Spinal cord (tissue), 9 donors: ENCODE measurements at regions not wholly inside any gene's neighbourhood (a gene's known extent, or its start where the extent isn't known, plus 50 kb on each side); places are given as distances from the start of the nearest gene placed in this dataset.
"Not testable (repeated sequence)": the region's sequence is repeated elsewhere in the genome, so short reads cannot be mapped to it uniquely, and the experiment has no call there.

ENCODE experiments used
- DNase-seq, 6 donors: peaks; one replicate each; pipeline versions ENCODE4 v3.0.0 to v3.0.0-alpha.2; 2013 to 2015; ENCODE audit warnings: low spot score in 6 of 6, low read depth in 4 of 6
- H3K27ac ChIP-seq: one replicate; pipeline ENCODE4 v1.5.1; 2013; ENCODE audit warnings: low read depth, low read length, control low read depth
- H3K27me3 ChIP-seq: one replicate; pipeline ENCODE4 v1.6.1; 2013; ENCODE audit warnings: low read length; ENCODE audit not compliant: control insufficient read depth, insufficient read depth
- H3K36me3 ChIP-seq: one replicate; pipeline ENCODE4 v1.6.1; 2013; ENCODE audit warnings: low read length; ENCODE audit not compliant: control insufficient read depth, insufficient read depth
- H3K4me1 ChIP-seq: one replicate; pipeline ENCODE4 v1.6.1; 2013; ENCODE audit warnings: low read length; ENCODE audit not compliant: control insufficient read depth, insufficient read depth
- H3K4me3 ChIP-seq: one replicate; pipeline ENCODE4 v1.5.1; 2013; ENCODE audit warnings: low read depth, low read length, control low read depth
- H3K9me3 ChIP-seq: one replicate; pipeline ENCODE4 v1.6.1; 2013; ENCODE audit warnings: low read length; ENCODE audit not compliant: control insufficient read depth, insufficient read depth
- WGBS: methylation state at CpG from one replicate; pipeline ENCODE4 v1.1.5; 2013; ENCODE audit warnings: missing lambda C conversion rate; ENCODE audit not compliant: insufficient coverage; 5-methylcytosine and 5-hydroxymethylcytosine counted together
- donor health status: healthy.

DNA sequence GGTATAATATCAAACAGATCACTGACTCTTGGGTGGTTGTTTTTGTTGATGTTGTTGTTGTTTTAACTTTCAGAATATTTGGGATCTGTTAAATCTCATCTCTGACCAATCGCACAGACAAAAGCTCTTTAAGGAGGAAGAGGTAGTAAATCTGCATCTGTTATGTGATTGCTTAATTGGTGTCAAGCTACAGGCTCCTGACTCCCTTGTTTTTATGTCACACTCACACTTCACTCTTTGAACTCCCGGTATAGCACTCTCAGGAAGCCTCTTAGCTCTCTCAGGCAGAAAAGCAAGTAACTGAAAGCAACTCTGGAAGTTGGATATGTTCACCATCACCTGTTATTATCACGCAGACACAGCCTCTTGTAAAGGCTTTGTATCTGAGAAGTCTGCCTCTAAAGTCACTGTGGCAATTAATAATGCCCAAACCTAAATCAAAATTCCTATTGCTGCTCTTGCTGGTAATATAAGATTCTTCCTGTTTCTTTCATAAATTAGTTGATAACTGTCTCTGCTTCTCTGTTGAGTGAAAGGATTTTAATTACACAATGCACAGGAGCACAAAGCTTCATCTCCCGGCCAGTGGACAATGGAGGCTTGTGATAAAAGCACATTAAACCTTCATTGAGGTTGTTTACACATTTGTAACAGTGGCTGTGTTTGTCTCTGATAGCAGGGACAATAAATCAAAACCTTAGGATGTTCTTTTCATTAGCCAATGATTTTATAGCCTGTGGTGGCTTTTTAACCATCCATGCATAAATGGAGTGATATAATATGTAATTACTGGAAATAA is 576.7 kb downstream of the MFSD1 start:
- H3K9me3 ChIP-seq: no peaks in the 10 kb centered on the region
- no peaks in the 10 kb centered on the region for H3K27me3 ChIP-seq
- H3K36me3 ChIP-seq: no peaks in the 10 kb centered on the region
- H3K4me3 ChIP-seq: no peak overlapping the region
- no peak overlapping the region for H3K27ac ChIP-seq
- no peaks in the 10 kb centered on the region for H3K4me1 ChIP-seq
- peak in 1 of 6 donors; percentile 27 for DNase-seq
- WGBS: 40% methylated on average over 1 of the region's 4 CpGs

DNA sequence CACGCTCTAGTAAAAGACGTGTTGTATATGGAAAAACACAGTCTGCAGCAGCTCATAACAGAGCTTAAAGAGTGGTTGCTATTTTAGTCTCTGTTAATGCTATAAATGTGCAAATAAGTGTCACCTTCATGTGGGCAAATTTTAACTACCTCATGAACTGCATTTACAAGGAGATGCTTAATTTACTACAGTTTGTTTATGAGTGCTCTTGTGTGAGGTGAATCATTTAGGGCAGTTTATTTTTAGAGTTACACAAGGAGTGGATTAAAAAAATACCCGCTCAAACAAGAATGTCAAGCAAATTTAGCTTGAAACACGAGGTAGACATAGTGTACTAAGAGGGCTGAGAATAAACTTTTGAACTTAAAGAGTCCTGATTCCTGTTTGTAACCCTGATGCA is 579.0 kb downstream of the MFSD1 start:
- no peaks in the 10 kb centered on the region for H3K4me1 ChIP-seq
- no CpG with 5 or more reads among the region's 4 CpGs for WGBS

DNA sequence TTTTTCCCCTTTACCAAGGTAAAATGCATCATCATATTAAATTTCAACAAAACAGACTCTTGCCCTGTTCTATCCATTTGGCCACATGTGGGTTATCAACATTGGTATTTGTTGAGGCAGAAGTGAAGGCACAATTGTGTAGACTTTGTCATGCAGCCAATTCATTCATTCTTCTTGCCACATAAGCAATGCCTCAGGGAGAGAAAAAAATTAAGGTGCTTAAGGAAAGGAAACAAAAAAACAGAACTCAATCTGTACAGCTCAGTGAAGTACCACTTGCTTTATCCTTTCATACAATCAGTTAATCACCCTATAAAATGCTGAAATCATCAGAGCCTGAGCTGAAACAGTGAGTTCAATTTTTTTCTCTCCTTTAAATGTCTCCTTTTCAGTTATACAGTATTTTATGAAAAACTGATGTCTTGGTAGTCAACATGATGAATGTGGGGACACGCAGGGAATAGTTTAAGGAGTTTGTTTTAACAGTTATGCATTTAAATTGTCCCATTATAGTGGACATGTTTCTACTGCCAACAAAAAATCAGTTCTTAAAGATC is 588.9 kb downstream of the MFSD1 start:
- H3K4me1 ChIP-seq: no peaks in the 10 kb centered on the region
- H3K36me3 ChIP-seq: no peaks in the 10 kb centered on the region
- peak in 2 of 6 donors; percentile 37 to 54 for DNase-seq
- no peaks in the 10 kb centered on the region for H3K27me3 ChIP-seq
- H3K9me3 ChIP-seq: no peaks in the 10 kb centered on the region
- H3K4me3 ChIP-seq: no peak overlapping the region
- no CpG with 5 or more reads among the region's 1 CpG for WGBS
- no peak overlapping the region for H3K27ac ChIP-seq

More for the DNA sequence above, 579.0 kb downstream of the MFSD1 start:
- Histone ChIP-seq H3K9me3 (no peaks in the 10 kb centered on the region), H3K36me3 (no peaks in the 10 kb centered on the region), H3K4me3 (no peak overlapping the region), H3K27ac (no peak overlapping the region), H3K27me3 (no peaks in the 10 kb centered on the region)
- DNase-seq: no peak

DNA sequence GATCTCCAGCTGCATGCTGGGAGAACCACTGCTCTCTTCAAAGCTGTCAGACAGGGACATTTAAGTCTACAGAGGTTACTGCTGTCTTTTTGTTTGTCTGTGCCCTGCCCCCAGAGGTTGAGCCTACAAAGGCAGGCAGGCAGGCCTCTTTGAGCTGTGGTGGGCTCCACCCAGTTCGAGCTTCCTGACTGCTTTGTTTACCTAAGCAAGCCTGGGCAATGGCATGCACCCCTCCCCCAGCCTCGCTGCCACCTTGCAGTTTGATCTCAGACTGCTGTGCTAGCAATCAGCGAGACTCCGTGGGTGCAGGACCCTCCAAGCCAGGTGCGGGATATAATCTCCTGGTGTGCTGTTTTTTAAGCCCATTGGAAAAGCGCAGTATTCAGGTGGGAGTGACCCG is 591.0 kb upstream of the IL12A start:
- not testable (repeated sequence) for DNase-seq, H3K9me3 ChIP-seq, H3K36me3 ChIP-seq, H3K4me1 ChIP-seq, H3K27ac ChIP-seq, H3K27me3 ChIP-seq, H3K4me3 ChIP-seq
- WGBS: 78% methylated on average over 3 of the region's 7 CpGs

DNA sequence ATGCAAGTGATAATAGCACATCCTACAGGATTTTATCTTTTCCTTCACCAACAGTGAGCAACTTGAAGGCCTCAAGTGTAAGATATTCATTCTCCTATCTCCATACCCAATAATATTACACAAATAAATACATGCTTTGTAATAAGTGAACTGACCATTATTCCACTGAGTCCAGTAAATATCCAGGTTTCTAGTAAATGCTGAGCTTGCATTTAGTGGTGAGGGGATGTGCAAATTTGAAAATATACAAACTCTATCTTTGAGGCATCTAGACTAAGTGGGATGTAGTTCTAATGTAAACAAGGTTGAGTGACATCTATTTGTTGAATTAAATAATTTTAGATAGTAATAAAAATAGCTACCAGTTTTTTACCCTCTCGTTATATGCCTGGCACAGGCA is 587.6 kb upstream of the IL12A start:
- no peak overlapping the region for H3K27ac ChIP-seq
- no peaks in the 10 kb centered on the region for H3K27me3 ChIP-seq
- no peaks in the 10 kb centered on the region for H3K36me3 ChIP-seq
- no peak for DNase-seq
- no CpG with 5 or more reads among the region's 1 CpG for WGBS
- no peaks in the 10 kb centered on the region for H3K4me1 ChIP-seq
- no peak overlapping the region for H3K4me3 ChIP-seq
- no peaks in the 10 kb centered on the region for H3K9me3 ChIP-seq

DNA sequence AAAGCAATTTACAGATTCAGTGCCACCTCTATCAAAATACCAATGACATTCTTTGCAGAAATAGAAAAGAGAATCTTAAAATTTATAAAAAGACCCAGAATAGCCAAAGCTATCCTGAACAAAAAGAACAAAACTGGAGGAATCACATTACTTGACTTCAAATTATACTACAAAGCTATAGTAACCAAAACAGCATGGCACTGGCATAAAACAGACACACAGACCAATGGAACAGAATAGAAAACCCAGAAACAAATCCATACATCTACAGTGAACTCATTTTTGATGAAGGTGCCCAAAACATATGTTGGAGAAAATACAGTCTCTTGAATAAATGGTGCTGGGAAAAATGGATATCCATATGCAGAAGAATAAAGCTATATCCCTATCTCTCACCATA is 578.9 kb upstream of the IL12A start:
- not testable (repeated sequence) for H3K27ac ChIP-seq, H3K36me3 ChIP-seq, H3K4me3 ChIP-seq, H3K27me3 ChIP-seq, DNase-seq, H3K4me1 ChIP-seq, H3K9me3 ChIP-seq

DNA sequence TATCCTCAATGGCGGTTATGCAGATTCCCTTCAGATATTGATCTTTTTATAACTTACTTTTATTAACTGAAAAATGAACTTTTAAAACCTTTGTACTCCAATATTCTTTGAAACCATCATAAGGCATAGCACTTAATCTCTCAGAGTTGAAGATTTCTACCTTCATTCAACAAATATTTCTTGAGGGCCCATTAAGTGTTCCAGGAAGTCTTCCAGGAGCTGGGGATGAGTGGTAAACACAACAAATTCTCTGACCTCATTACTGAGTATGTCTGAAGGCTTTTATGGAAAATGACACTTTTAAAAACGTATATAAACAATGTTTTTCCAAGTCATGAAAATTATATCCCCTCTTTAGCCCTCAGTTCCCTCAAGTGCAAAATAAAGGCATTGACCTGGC is 575.3 kb upstream of the IL12A start:
- Histone ChIP-seq H3K27me3 (no peaks in the 10 kb centered on the region), H3K4me3 (no peak overlapping the region), H3K9me3 (peaks cover 5% of the 10 kb centered on the region), H3K4me1 (peaks cover 3% of the 10 kb centered on the region), H3K36me3 (no peaks in the 10 kb centered on the region), H3K27ac (no peak overlapping the region)
- no CpG with 5 or more reads among the region's 2 CpGs for WGBS
- no peak for DNase-seq

DNA sequence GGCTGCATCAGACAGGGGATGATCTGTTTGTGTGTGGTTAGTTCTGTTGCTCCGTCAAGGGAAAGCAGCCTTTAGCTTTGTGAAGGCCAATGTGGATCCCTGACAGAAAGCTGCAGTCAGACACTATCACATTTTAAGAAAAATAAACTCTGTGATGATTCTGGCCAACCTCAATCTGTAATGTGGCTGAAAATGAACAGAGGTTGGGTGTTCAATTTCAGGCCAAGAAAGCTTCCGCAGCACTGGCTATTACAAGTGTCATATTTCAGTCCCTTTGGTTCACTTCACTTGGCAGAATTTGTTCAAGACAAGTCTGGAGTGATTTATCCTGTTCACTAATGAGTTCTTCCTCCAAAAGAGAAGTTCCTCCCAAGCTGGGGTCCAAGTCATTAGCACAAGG is 571.8 kb upstream of the IL12A start:
- peak in 2 of 6 donors; percentile 27 to 31 for DNase-seq
- no peak overlapping the region for H3K27ac ChIP-seq

DNA sequence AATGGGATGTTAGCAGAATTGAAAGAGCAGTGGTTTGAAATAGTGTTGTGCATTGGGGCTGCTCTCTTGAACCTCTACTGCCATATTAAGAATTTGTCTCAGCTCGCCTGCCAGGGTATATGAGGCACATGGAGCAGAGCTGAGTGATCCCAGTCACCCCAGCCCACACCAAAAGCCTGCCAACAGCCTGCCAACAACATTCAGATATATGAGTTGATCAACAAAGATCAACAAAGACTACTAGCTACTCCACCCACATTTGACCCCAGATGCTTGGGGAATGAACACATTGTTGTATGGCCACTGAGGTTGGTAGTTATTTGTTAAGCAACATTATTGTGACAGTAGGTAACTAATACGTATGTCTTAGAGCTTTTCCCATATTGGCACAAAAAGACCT is 570.9 kb upstream of the IL12A start:
- no CpG with 5 or more reads among the region's 2 CpGs for WGBS
- Histone ChIP-seq H3K27me3 (no peaks in the 10 kb centered on the region), H3K27ac (no peak overlapping the region), H3K4me3 (no peak overlapping the region), H3K4me1 (peaks cover 3% of the 10 kb centered on the region), H3K36me3 (no peaks in the 10 kb centered on the region), H3K9me3 (no peaks in the 10 kb centered on the region)
- DNase-seq: no peak

More for the DNA sequence above, 571.8 kb upstream of the IL12A start:
- peaks cover 3% of the 10 kb centered on the region for H3K4me1 ChIP-seq
- H3K9me3 ChIP-seq: no peaks in the 10 kb centered on the region
- no CpG with 5 or more reads among the region's 2 CpGs for WGBS
- H3K36me3 ChIP-seq: no peaks in the 10 kb centered on the region
- no peak overlapping the region for H3K4me3 ChIP-seq
- H3K27me3 ChIP-seq: no peaks in the 10 kb centered on the region
